H4 (cell line): ENCODE measurements at regions not wholly inside any gene's neighbourhood (a gene's known extent, or its start where the extent isn't known, plus 50 kb on each side); places are given as distances from the start of the nearest gene placed in this dataset.
A peak's percentile ranks its signal among the peaks of the same experiment; 100 is the strongest.
"Not testable (repeated sequence)": the region's sequence is repeated elsewhere in the genome, so short reads cannot be mapped to it uniquely, and the experiment has no call there.

Source experiments
- DNase-seq: peaks from one replicate; pipeline ENCODE4 v3.0.0-alpha.2; 2015; ENCODE audit warnings: low spot score

GRCh38 chr12:124652661-124653060 lies 85.2 kb upstream of the NCOR2 start:
- no peak for DNase-seq

- peak; percentile 22 for DNase-seq
Observed at GRCh38 chr12:124651516-124652273, 84.3 kb upstream of the NCOR2 start.

GRCh38 chr12:124650912-124651311 lies 83.5 kb upstream of the NCOR2 start:
- no peak for DNase-seq

- no peak for DNase-seq
Observed at GRCh38 chr12:124648710-124649384, 81.4 kb upstream of the NCOR2 start.

GRCh38 chr12:124647316-124647715 lies 79.9 kb upstream of the NCOR2 start:
- DNase-seq: no peak

GRCh38 chr12:124646385-124647230 lies 79.2 kb upstream of the NCOR2 start:
- no peak for DNase-seq

GRCh38 chr12:124645530-124646244 lies 78.3 kb upstream of the NCOR2 start:
- no peak for DNase-seq

GRCh38 chr12:124643768-124644167 lies 76.4 kb upstream of the NCOR2 start:
- DNase-seq: not testable (repeated sequence)

- DNase-seq: no peak
Observed at GRCh38 chr12:124642105-124642504, 74.7 kb upstream of the NCOR2 start.

GRCh38 chr12:124641591-124641990 lies 74.2 kb upstream of the NCOR2 start:
- no peak for DNase-seq

GRCh38 chr12:124640056-124640455 lies 72.6 kb upstream of the NCOR2 start:
- no peak for DNase-seq

GRCh38 chr12:124639122-124639806 lies 71.9 kb upstream of the NCOR2 start:
- DNase-seq: no peak

- no peak for DNase-seq
Observed at GRCh38 chr12:124637581-124637981, 70.2 kb upstream of the NCOR2 start.

- no peak for DNase-seq
Observed at GRCh38 chr12:124637163-124637562, 69.8 kb upstream of the NCOR2 start.

- peak; percentile 74 for DNase-seq
Observed at GRCh38 chr12:124636138-124636978, 68.9 kb upstream of the NCOR2 start.

GRCh38 chr12:124635316-124635715 lies 67.9 kb upstream of the NCOR2 start:
- no peak for DNase-seq

- DNase-seq: no peak
Observed at GRCh38 chr12:124633365-124634362, 66.3 kb upstream of the NCOR2 start.

GRCh38 chr12:124632519-124632984 lies 65.1 kb upstream of the NCOR2 start:
- DNase-seq: no peak
